ENCODE measurements at regions not wholly inside any gene's neighbourhood (a gene's known extent, or its start where the extent isn't known, plus 50 kb on each side); places are given as distances from the start of the nearest gene placed in this dataset.

GRCh38 chr3:63046580-63046979 is 171.4 kb upstream of the CADPS start:
- TF ChIP-seq REST (IDR thresholded peaks at IDR 0.05; ENCODE audit: insufficient replicate concordance, low read depth) = no peak
- TF ChIP-seq CTCF (IDR thresholded peaks at IDR 0.05; ENCODE audit: insufficient read depth, low read length) = no peak
- no peak for TF ChIP-seq SPI1 (IDR thresholded peaks at IDR 0.05; ENCODE audit: borderline replicate concordance, low read depth)
- TF ChIP-seq GABPA (IDR thresholded peaks at IDR 0.05; ENCODE audit: low read depth) = no peak
- H3K27ac ChIP-seq (replicated peaks) = no peak overlapping the region
- no peak for DNase-seq (ENCODE audit: low read depth in 1 of 2, low spot score in 1 of 2)
- H3K27me3 ChIP-seq (ENCODE audit: insufficient read depth, poor library complexity, severe bottlenecking) = no peaks in the 10 kb centered on the region
- H3K4me3 ChIP-seq (replicated peaks; ENCODE audit: insufficient read depth, low read length) = no peak overlapping the region

- TF ChIP-seq POLR2AphosphoS5 (IDR thresholded peaks at IDR 0.05; ENCODE audit: low read depth) = no peak
- no peak for TF ChIP-seq CTCF (IDR thresholded peaks at IDR 0.05; ENCODE audit: insufficient read depth, low read length)
- no peak for TF ChIP-seq SPI1 (IDR thresholded peaks at IDR 0.05; ENCODE audit: borderline replicate concordance, low read depth)
- TF ChIP-seq GABPA (IDR thresholded peaks at IDR 0.05; ENCODE audit: low read depth) = no peak
- no peak for TF ChIP-seq REST (IDR thresholded peaks at IDR 0.05; ENCODE audit: insufficient replicate concordance, low read depth)
- Histone ChIP-seq H3K27ac (replicated peaks) (no peak overlapping the region), H3K4me3 (replicated peaks; ENCODE audit: insufficient read depth, low read length) (no peak overlapping the region), H3K27me3 (ENCODE audit: insufficient read depth, poor library complexity, severe bottlenecking) (no peaks in the 10 kb centered on the region)
- DNase-seq (ENCODE audit: low read depth in 1 of 2, low spot score in 1 of 2) = no peak
Observed at GRCh38 chr3:63047068-63047467, 171.9 kb upstream of the CADPS start.

- DNase-seq (ENCODE audit: low read depth in 1 of 2, low spot score in 1 of 2) = no peak
- Histone ChIP-seq H3K27ac (replicated peaks) (no peak overlapping the region), H3K27me3 (ENCODE audit: insufficient read depth, poor library complexity, severe bottlenecking) (no peaks in the 10 kb centered on the region), H3K4me3 (replicated peaks; ENCODE audit: insufficient read depth, low read length) (no peak overlapping the region)
- no peak for TF ChIP-seq REST (IDR thresholded peaks at IDR 0.05; ENCODE audit: insufficient replicate concordance, low read depth)
- TF ChIP-seq SPI1 (IDR thresholded peaks at IDR 0.05; ENCODE audit: borderline replicate concordance, low read depth) = no peak
- TF ChIP-seq POLR2AphosphoS5 (IDR thresholded peaks at IDR 0.05; ENCODE audit: low read depth) = no peak
- TF ChIP-seq GABPA (IDR thresholded peaks at IDR 0.05; ENCODE audit: low read depth) = no peak
- no peak for TF ChIP-seq CTCF (IDR thresholded peaks at IDR 0.05; ENCODE audit: insufficient read depth, low read length)
Observed at GRCh38 chr3:63048367-63049326, 173.4 kb upstream of the CADPS start.

Data from HL-60 (cell line).